Right lobe of liver (tissue), 4 donors: ENCODE measurements at regions not wholly inside any gene's neighbourhood (a gene's known extent, or its start where the extent isn't known, plus 50 kb on each side); places are given as distances from the start of the nearest gene placed in this dataset.

ENCODE experiments used
- CTCF ChIP-seq, 4 donors: fragments of 200-600 bp in 3 of 4; fragments of 450-650 bp in 1 of 4; IDR thresholded peaks; one replicate each; pipeline versions ENCODE4 v1.5.1 to v1.8.0; 2016 to 2022; ENCODE audit warnings: antibody characterized with exemption in 4 of 4, mild to moderate bottlenecking in 2 of 4
- POLR2A ChIP-seq: fragments of 450-650 bp; IDR thresholded peaks from one replicate; pipeline ENCODE4 v1.6.1; 2017; ENCODE audit warnings: antibody characterized with exemption, mild to moderate bottlenecking
- donor health status: DM: no; HTN: no; CAD: no.
- donor health status: DM: no; HTN: no; CAD: no.
- donor health status: DM: no; HTN: yes; CAD: no.

GRCh38 chr1:88075813-88076212 is 608.3 kb upstream of the PKN2 start:
- TF ChIP-seq CTCF (IDR thresholded peaks at IDR 0.05) (no peak), POLR2A (no peak)
